Right atrium auricular region (tissue), 2 donors: ENCODE measurements at regions not wholly inside any gene's neighbourhood (a gene's known extent, or its start where the extent isn't known, plus 50 kb on each side); places are given as distances from the start of the nearest gene placed in this dataset.

Source experiments
- DNase-seq: peaks from one replicate; pipeline ENCODE4 v3.0.0-alpha.2; 2019; ENCODE audit warnings: low spot score
- H3K27ac ChIP-seq, 2 donors: fragments of 200-600 bp; sonication (generic); 1 replicate in 1 of 2; 2 replicates in 1 of 2; pipeline ENCODE4 v1.5.1; 2016 to 2019
- H3K27me3 ChIP-seq, 2 donors: fragments of 200-600 bp; sonication (generic); one replicate each; pipeline versions ENCODE4 v1.5.1 to v1.6.0; 2017 to 2019
- H3K36me3 ChIP-seq: fragments of 200-600 bp; sonication (generic); one replicate; pipeline ENCODE4 v1.5.1; 2016
- H3K4me1 ChIP-seq, 2 donors: fragments of 200-600 bp; sonication (generic); one replicate each; pipeline versions ENCODE4 v1.5.1 to v1.6.0; 2017 to 2019
- H3K4me3 ChIP-seq, 2 donors: fragments of 200-600 bp; sonication (generic); 1 replicate in 1 of 2; 2 replicates in 1 of 2; pipeline ENCODE4 v1.5.1; 2017 to 2019; ENCODE audit warnings: mild to moderate bottlenecking in 1 of 2, moderate library complexity in 1 of 2
- H3K9me3 ChIP-seq, 2 donors: fragments of 200-600 bp; sonication (generic); one replicate each; pipeline ENCODE4 v1.5.1; 2019
- CTCF ChIP-seq, 2 donors: fragments of 200-600 bp; sonication (generic); IDR thresholded peaks; one replicate each; pipeline ENCODE4 v1.5.1; 2019; ENCODE audit warnings: antibody characterized with exemption in 2 of 2

GRCh38 chrX:3204606-3205005, 141.8 kb downstream of the MXRA5 start:
- no peak for DNase-seq
- no peak overlapping the region for H3K4me3 ChIP-seq
- no peaks in the 10 kb centered on the region for H3K9me3 ChIP-seq
- no peaks in the 10 kb centered on the region for H3K27me3 ChIP-seq
- no peaks in the 10 kb centered on the region for H3K4me1 ChIP-seq
- no peaks in the 10 kb centered on the region for H3K36me3 ChIP-seq
- no peak for TF ChIP-seq CTCF (IDR thresholded peaks at IDR 0.05)
- no peak overlapping the region for H3K27ac ChIP-seq

GRCh38 chrX:3195845-3196244, 150.6 kb downstream of the MXRA5 start:
- no peak overlapping the region for H3K27ac ChIP-seq
- H3K9me3 ChIP-seq = peaks cover 0 to 5% of the 10 kb centered on the region in 2 donors
- no peaks in the 10 kb centered on the region for H3K27me3 ChIP-seq
- no peaks in the 10 kb centered on the region for H3K4me1 ChIP-seq
- DNase-seq = no peak
- no peaks in the 10 kb centered on the region for H3K36me3 ChIP-seq
- H3K4me3 ChIP-seq = no peak overlapping the region
- TF ChIP-seq CTCF (IDR thresholded peaks at IDR 0.05) = no peak

- H3K36me3 ChIP-seq = no peaks in the 10 kb centered on the region
- H3K9me3 ChIP-seq = peaks cover 0 to 5% of the 10 kb centered on the region in 2 donors
- H3K27ac ChIP-seq = no peak overlapping the region
- no peaks in the 10 kb centered on the region for H3K27me3 ChIP-seq
- DNase-seq = no peak
- H3K4me1 ChIP-seq = no peaks in the 10 kb centered on the region
- TF ChIP-seq CTCF (IDR thresholded peaks at IDR 0.05) = no peak
- no peak overlapping the region for H3K4me3 ChIP-seq
These were observed 151.6 kb downstream of the ARSF start for GRCh38 chrX:3192835-3193234.

- Histone ChIP-seq H3K36me3 (no peaks in the 10 kb centered on the region), H3K4me1 (no peaks in the 10 kb centered on the region)
- TF ChIP-seq CTCF (IDR thresholded peaks at IDR 0.05) = no peak
These were observed 150.5 kb downstream of the ARSF start for GRCh38 chrX:3191796-3192195.

GRCh38 chrX:3191201-3191600, 149.9 kb downstream of the ARSF start:
- H3K9me3 ChIP-seq = peaks cover 0 to 5% of the 10 kb centered on the region in 2 donors

More at GRCh38 chrX:3191796-3192195, 150.5 kb downstream of the ARSF start:
- DNase-seq = no peak
- no peaks in the 10 kb centered on the region for H3K27me3 ChIP-seq
- H3K4me3 ChIP-seq = no peak overlapping the region
- no peak overlapping the region for H3K27ac ChIP-seq
- peaks cover 0 to 5% of the 10 kb centered on the region in 2 donors for H3K9me3 ChIP-seq

More at GRCh38 chrX:3191201-3191600, 149.9 kb downstream of the ARSF start:
- DNase-seq = no peak
- no peaks in the 10 kb centered on the region for H3K36me3 ChIP-seq
- no peaks in the 10 kb centered on the region for H3K27me3 ChIP-seq
- no peak overlapping the region for H3K27ac ChIP-seq
- no peak for TF ChIP-seq CTCF (IDR thresholded peaks at IDR 0.05)
- H3K4me1 ChIP-seq = no peaks in the 10 kb centered on the region
- H3K4me3 ChIP-seq = no peak overlapping the region
